GM12878 (cell line): ENCODE measurements at regions not wholly inside any gene's neighbourhood (a gene's known extent, or its start where the extent isn't known, plus 50 kb on each side); places are given as distances from the start of the nearest gene placed in this dataset.

ENCODE experiments used
- TAF1 ChIP-seq: IDR thresholded peaks from 2 replicates; pipeline ENCODE4 v1.6.1; 2011; ENCODE audit warnings: mild to moderate bottlenecking, low read depth, low read length, borderline replicate concordance
- TF ChIP-seq, protein P1 (sequence below): IDR thresholded peaks from 2 replicates; pipeline ENCODE4 v1.6.1; 2012; ENCODE audit warnings: improper control_type of control experiment, low read depth, low read length; ENCODE audit not compliant: insufficient replicate concordance
- TF ChIP-seq, protein P2 (sequence below): fragments of 450-650 bp; IDR thresholded peaks from 2 replicates; pipeline ENCODE4 v1.6.1; 2017; ENCODE audit warnings: mild to moderate bottlenecking, low read depth, inconsistent platforms; ENCODE audit not compliant: poor library complexity, severe bottlenecking

GRCh38 chr18:60676815-60677214 lies 304.2 kb upstream of the MC4R start (continued):
- TF ChIP-seq, protein P1, sequence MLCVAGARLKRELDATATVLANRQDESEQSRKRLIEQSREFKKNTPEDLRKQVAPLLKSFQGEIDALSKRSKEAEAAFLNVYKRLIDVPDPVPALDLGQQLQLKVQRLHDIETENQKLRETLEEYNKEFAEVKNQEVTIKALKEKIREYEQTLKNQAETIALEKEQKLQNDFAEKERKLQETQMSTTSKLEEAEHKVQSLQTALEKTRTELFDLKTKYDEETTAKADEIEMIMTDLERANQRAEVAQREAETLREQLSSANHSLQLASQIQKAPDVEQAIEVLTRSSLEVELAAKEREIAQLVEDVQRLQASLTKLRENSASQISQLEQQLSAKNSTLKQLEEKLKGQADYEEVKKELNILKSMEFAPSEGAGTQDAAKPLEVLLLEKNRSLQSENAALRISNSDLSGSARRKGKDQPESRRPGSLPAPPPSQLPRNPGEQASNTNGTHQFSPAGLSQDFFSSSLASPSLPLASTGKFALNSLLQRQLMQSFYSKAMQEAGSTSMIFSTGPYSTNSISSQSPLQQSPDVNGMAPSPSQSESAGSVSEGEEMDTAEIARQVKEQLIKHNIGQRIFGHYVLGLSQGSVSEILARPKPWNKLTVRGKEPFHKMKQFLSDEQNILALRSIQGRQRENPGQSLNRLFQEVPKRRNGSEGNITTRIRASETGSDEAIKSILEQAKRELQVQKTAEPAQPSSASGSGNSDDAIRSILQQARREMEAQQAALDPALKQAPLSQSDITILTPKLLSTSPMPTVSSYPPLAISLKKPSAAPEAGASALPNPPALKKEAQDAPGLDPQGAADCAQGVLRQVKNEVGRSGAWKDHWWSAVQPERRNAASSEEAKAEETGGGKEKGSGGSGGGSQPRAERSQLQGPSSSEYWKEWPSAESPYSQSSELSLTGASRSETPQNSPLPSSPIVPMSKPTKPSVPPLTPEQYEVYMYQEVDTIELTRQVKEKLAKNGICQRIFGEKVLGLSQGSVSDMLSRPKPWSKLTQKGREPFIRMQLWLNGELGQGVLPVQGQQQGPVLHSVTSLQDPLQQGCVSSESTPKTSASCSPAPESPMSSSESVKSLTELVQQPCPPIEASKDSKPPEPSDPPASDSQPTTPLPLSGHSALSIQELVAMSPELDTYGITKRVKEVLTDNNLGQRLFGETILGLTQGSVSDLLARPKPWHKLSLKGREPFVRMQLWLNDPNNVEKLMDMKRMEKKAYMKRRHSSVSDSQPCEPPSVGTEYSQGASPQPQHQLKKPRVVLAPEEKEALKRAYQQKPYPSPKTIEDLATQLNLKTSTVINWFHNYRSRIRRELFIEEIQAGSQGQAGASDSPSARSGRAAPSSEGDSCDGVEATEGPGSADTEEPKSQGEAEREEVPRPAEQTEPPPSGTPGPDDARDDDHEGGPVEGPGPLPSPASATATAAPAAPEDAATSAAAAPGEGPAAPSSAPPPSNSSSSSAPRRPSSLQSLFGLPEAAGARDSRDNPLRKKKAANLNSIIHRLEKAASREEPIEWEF = no peak
- no peak for TF ChIP-seq TAF1
- TF ChIP-seq, protein P2, sequence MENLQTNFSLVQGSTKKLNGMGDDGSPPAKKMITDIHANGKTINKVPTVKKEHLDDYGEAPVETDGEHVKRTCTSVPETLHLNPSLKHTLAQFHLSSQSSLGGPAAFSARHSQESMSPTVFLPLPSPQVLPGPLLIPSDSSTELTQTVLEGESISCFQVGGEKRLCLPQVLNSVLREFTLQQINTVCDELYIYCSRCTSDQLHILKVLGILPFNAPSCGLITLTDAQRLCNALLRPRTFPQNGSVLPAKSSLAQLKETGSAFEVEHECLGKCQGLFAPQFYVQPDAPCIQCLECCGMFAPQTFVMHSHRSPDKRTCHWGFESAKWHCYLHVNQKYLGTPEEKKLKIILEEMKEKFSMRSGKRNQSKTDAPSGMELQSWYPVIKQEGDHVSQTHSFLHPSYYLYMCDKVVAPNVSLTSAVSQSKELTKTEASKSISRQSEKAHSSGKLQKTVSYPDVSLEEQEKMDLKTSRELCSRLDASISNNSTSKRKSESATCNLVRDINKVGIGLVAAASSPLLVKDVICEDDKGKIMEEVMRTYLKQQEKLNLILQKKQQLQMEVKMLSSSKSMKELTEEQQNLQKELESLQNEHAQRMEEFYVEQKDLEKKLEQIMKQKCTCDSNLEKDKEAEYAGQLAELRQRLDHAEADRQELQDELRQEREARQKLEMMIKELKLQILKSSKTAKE = no peak
- TF ChIP-seq, all 136 proteins: peak for 0
